Epithelial cell of esophagus (primary cell): ENCODE measurements at regions not wholly inside any gene's neighbourhood (a gene's known extent, or its start where the extent isn't known, plus 50 kb on each side); places are given as distances from the start of the nearest gene placed in this dataset.

Source experiments
- DNase-seq: peaks from one replicate; pipeline ENCODE4 v3.0.0; 2010; ENCODE audit warnings: low read depth
- H3K4me3 ChIP-seq: 2 replicates; pipeline ENCODE4 v1.5.1; 2011; ENCODE audit warnings: mild to moderate bottlenecking, low read length, control low read depth
- CTCF ChIP-seq: IDR thresholded peaks from 2 replicates; pipeline ENCODE4 v1.5.1; 2011; ENCODE audit warnings: low read depth, mild to moderate bottlenecking, low read length, control low read depth, inconsistent platforms; ENCODE audit not compliant: insufficient read depth; ENCODE audit errors: missing control alignments

- no peak for TF ChIP-seq CTCF
- DNase-seq: no peak
- H3K4me3 ChIP-seq: no peak overlapping the region
These were observed 236.3 kb upstream of the HABP2 start for GRCh38 chr10:113316506-113316905.

GRCh38 chr10:113317489-113317888, 235.4 kb upstream of the HABP2 start:
- no peak for DNase-seq
- no peak for TF ChIP-seq CTCF
- H3K4me3 ChIP-seq: no peak overlapping the region

GRCh38 chr10:113319479-113319878, 233.4 kb upstream of the HABP2 start:
- no peak for DNase-seq
- no peak overlapping the region for H3K4me3 ChIP-seq
- TF ChIP-seq CTCF: no peak

- H3K4me3 ChIP-seq: no peak overlapping the region
- peak; percentile 11 for DNase-seq
- TF ChIP-seq CTCF: no peak
These were observed 232.6 kb upstream of the HABP2 start for GRCh38 chr10:113320211-113320610.

GRCh38 chr10:113320987-113321386, 231.9 kb upstream of the HABP2 start:
- H3K4me3 ChIP-seq: no peak overlapping the region
- TF ChIP-seq CTCF: no peak

GRCh38 chr10:113322843-113323242, 230.0 kb upstream of the HABP2 start:
- H3K4me3 ChIP-seq: no peak overlapping the region
- no peak for TF ChIP-seq CTCF
- no peak for DNase-seq

More at GRCh38 chr10:113320987-113321386, 231.9 kb upstream of the HABP2 start:
- DNase-seq: no peak

- no peak overlapping the region for H3K4me3 ChIP-seq
- no peak for DNase-seq
- no peak for TF ChIP-seq CTCF
These were observed 228.9 kb upstream of the HABP2 start for GRCh38 chr10:113323985-113324384.
